Endothelial cell of umbilical vein (primary cell): ENCODE measurements at regions not wholly inside any gene's neighbourhood (a gene's known extent, or its start where the extent isn't known, plus 50 kb on each side); places are given as distances from the start of the nearest gene placed in this dataset.

Source experiments
- EZH2 ChIP-seq: IDR thresholded peaks from 2 replicates; pipeline ENCODE4 v1.6.1; 2012; ENCODE audit warnings: borderline replicate concordance, low read depth, mild to moderate bottlenecking, moderate library complexity, low read length, inconsistent platforms; ENCODE audit not compliant: severe bottlenecking
- FOS ChIP-seq: IDR thresholded peaks from 2 replicates; pipeline ENCODE4 v1.6.1; 2011; ENCODE audit warnings: mild to moderate bottlenecking, low read length, moderate library complexity, borderline replicate concordance; ENCODE audit not compliant: insufficient read depth
- GATA2 ChIP-seq: IDR thresholded peaks from 2 replicates; pipeline ENCODE4 v1.7.0; 2011; ENCODE audit warnings: low read depth, mild to moderate bottlenecking, moderate library complexity, mixed read lengths, low read length; ENCODE audit not compliant: insufficient read length, insufficient read depth
- JUN ChIP-seq: IDR thresholded peaks from 2 replicates; pipeline ENCODE4 v1.6.1; 2011; ENCODE audit warnings: borderline replicate concordance, low read depth; ENCODE audit not compliant: insufficient read length, insufficient read depth
- MYC ChIP-seq: IDR thresholded peaks from one replicate; pipeline ENCODE4 v1.6.1; 2011; ENCODE audit warnings: mild to moderate bottlenecking, low read depth, low read length
- POLR2A ChIP-seq: IDR thresholded peaks from 2 replicates; pipeline ENCODE4 v1.6.1; 2012; ENCODE audit warnings: low read depth, mild to moderate bottlenecking, control low read depth, low read length
- POLR2AphosphoS5 ChIP-seq: IDR thresholded peaks from 2 replicates; pipeline ENCODE4 v1.6.1; 2012; ENCODE audit warnings: low read depth, mild to moderate bottlenecking, control low read depth, low read length, moderate library complexity; ENCODE audit not compliant: insufficient read depth
- TF ChIP-seq, protein P1 (sequence below), 2 donors: IDR thresholded peaks; 1 replicate in 1 of 2; 2 replicates in 1 of 2; pipeline ENCODE4 v1.5.1; 2011; ENCODE audit warnings: low read length in 2 of 2, mild to moderate bottlenecking in 2 of 2, moderate library complexity in 2 of 2, control low read depth in 1 of 2, inconsistent platforms in 1 of 2, low read depth in 1 of 2; ENCODE audit not compliant: insufficient read depth in 1 of 2; ENCODE audit errors: extremely low read depth in 1 of 2
- TF ChIP-seq, protein P2 (sequence below): IDR thresholded peaks from 2 replicates; pipeline ENCODE4 v1.6.1; 2011; ENCODE audit not compliant: insufficient read depth, insufficient read length

DNA sequence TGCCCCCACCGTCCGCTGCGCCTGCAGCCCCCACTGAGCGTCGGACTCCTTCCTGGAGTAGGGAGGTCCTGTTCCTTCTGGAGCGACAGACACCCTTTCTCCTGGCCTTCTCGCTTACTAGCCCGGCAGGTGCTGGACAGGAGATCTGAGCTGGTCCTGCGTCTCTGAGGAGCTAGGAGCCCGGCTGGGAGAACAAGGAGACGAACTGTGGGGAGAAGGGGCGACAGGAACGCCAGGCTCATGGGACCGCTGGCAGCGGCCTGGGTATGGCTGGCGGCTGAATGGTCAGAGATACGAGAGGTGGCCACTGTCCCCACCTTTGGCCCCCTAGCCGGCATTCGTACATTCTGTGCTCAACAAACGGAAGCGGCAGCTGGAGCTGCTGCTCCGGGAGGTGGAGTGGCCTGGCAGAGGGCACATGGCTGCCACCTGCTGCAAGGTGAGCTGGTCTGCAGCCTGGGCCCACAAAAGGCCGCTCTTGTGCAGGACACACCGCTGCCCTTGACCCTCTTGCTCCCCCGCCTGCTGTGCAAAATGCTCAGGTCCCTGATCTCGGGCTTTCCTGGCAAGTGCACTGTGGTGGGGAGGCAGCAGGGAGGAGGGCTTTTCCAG lies 2066.7 kb downstream of the TP53TG3F start:
- TF ChIP-seq, protein P1, sequence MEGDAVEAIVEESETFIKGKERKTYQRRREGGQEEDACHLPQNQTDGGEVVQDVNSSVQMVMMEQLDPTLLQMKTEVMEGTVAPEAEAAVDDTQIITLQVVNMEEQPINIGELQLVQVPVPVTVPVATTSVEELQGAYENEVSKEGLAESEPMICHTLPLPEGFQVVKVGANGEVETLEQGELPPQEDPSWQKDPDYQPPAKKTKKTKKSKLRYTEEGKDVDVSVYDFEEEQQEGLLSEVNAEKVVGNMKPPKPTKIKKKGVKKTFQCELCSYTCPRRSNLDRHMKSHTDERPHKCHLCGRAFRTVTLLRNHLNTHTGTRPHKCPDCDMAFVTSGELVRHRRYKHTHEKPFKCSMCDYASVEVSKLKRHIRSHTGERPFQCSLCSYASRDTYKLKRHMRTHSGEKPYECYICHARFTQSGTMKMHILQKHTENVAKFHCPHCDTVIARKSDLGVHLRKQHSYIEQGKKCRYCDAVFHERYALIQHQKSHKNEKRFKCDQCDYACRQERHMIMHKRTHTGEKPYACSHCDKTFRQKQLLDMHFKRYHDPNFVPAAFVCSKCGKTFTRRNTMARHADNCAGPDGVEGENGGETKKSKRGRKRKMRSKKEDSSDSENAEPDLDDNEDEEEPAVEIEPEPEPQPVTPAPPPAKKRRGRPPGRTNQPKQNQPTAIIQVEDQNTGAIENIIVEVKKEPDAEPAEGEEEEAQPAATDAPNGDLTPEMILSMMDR (IDR thresholded peaks at IDR 0.05; ENCODE audit: extremely low read depth in 1 of 2, insufficient read depth in 1 of 2, low read depth in 1 of 2, low read length in 2 of 2), result no peak
- no peak for TF ChIP-seq POLR2AphosphoS5
- no peak for TF ChIP-seq POLR2A
- TF ChIP-seq, protein P2, sequence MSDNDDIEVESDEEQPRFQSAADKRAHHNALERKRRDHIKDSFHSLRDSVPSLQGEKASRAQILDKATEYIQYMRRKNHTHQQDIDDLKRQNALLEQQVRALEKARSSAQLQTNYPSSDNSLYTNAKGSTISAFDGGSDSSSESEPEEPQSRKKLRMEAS, result no peak
- no peak for TF ChIP-seq EZH2
- no peak for TF ChIP-seq FOS
- TF ChIP-seq MYC, result no peak
- no peak for TF ChIP-seq JUN
- TF ChIP-seq GATA2, result no peak
